ENCODE measurements at regions not wholly inside any gene's neighbourhood (a gene's known extent, or its start where the extent isn't known, plus 50 kb on each side); places are given as distances from the start of the nearest gene placed in this dataset.

DNA sequence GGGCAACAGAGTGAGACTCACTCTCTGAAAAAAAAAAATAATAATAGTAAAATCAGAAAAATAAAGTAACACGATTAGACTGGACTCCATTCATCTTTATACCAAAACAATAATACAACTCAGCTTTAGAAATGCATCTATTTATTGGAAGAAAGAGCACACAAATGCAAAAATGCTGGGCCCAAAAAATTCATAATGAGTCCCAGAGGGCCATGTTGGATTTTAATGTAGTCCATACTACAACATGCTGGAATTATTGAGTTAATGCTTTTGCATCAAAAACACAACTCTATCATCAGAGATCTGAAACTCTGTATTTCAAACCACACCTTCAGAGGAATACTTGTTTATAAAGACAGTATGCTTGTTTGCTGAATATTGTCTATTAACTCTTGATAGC, 1614.7 kb downstream of the STIM2 start:
- FAIRE-seq = no peak
- DNase-seq = no peak
- Histone ChIP-seq H3K4me1 (no peaks in the 10 kb centered on the region), H3K4me3 (no peak overlapping the region), H3K27ac (no peak overlapping the region), H3K9me3 (no peaks in the 10 kb centered on the region), H3K27me3 (no peaks in the 10 kb centered on the region), H3K36me3 (no peaks in the 10 kb centered on the region)
- intact Hi-C loops (cut with DNase I) = no loop called here
- 59% methylated on average over 1 of the region's 1 CpG for WGBS, 2 donors
- TF ChIP-seq, protein P1, sequence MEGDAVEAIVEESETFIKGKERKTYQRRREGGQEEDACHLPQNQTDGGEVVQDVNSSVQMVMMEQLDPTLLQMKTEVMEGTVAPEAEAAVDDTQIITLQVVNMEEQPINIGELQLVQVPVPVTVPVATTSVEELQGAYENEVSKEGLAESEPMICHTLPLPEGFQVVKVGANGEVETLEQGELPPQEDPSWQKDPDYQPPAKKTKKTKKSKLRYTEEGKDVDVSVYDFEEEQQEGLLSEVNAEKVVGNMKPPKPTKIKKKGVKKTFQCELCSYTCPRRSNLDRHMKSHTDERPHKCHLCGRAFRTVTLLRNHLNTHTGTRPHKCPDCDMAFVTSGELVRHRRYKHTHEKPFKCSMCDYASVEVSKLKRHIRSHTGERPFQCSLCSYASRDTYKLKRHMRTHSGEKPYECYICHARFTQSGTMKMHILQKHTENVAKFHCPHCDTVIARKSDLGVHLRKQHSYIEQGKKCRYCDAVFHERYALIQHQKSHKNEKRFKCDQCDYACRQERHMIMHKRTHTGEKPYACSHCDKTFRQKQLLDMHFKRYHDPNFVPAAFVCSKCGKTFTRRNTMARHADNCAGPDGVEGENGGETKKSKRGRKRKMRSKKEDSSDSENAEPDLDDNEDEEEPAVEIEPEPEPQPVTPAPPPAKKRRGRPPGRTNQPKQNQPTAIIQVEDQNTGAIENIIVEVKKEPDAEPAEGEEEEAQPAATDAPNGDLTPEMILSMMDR (IDR thresholded peaks at IDR 0.05) = no peak
- ATAC-seq = no peak

DNA sequence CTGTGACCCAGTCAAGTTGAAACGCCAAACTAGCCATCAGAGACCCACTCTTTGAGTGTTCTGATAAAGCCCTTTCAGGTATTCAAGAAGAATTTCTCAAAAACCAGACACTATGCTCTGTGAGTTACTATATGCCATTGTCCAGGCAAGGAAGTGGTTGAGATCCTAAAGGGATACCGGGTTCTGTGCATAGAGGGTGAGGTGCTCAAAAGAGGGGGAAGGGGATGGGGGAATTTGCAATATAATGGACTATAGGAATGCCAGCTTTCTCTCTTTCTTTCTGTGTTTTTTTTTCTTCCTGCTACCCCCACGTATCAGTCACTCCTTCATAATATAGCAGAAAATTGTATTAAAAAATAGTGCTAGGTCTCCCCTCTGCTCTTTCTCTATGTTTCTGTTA, 1619.0 kb downstream of the STIM2 start:
- Histone ChIP-seq H3K9me3 (no peaks in the 10 kb centered on the region), H3K4me1 (no peaks in the 10 kb centered on the region), H3K36me3 (no peaks in the 10 kb centered on the region), H3K4me3 (no peak overlapping the region), H3K27ac (no peak overlapping the region), H3K27me3 (no peaks in the 10 kb centered on the region)
- intact Hi-C loops (cut with DNase I) = no loop called here
- FAIRE-seq = no peak
- TF ChIP-seq, protein P1 (IDR thresholded peaks at IDR 0.05) = no peak
- 60 to 75% methylated on average over 3 of the region's 3 CpGs for WGBS, 2 donors
- ATAC-seq = no peak
- no peak for DNase-seq

DNA sequence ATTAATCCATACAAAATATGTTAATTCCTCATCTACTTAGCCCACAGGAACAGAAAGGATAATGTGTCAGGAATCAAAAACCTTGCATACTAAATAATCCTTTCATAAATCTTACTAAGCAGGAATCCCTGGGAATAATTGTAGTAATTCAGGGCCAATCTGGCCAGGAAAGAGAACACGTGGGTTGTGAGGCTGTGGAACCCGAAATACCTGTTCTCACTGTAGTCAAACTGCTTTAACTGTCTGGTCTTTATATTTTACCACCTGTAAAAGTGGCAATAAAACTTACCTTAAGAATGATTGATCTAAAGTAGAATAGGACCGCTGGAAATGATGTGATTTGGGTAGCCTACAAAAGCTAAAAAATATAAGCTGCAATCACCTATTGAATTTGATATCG, 1620.9 kb downstream of the STIM2 start:
- DNase-seq (peak in 1 of 6 donors; percentile 10), FAIRE-seq (no peak), ATAC-seq (peak in 2 of 4 donors; percentile 48 to 51)
- no peak overlapping the region for H3K27ac ChIP-seq
- no peaks in the 10 kb centered on the region for H3K36me3 ChIP-seq
- H3K27me3 ChIP-seq = no peaks in the 10 kb centered on the region
- H3K9me3 ChIP-seq = no peaks in the 10 kb centered on the region
- no peaks in the 10 kb centered on the region for H3K4me1 ChIP-seq
- TF ChIP-seq, protein P1 (IDR thresholded peaks at IDR 0.05) = no peak
- WGBS, 2 donors = 34 to 37% methylated on average over 4 of the region's 4 CpGs
- H3K4me3 ChIP-seq = no peak overlapping the region
- intact Hi-C loops (cut with DNase I) = no loop called here

DNA sequence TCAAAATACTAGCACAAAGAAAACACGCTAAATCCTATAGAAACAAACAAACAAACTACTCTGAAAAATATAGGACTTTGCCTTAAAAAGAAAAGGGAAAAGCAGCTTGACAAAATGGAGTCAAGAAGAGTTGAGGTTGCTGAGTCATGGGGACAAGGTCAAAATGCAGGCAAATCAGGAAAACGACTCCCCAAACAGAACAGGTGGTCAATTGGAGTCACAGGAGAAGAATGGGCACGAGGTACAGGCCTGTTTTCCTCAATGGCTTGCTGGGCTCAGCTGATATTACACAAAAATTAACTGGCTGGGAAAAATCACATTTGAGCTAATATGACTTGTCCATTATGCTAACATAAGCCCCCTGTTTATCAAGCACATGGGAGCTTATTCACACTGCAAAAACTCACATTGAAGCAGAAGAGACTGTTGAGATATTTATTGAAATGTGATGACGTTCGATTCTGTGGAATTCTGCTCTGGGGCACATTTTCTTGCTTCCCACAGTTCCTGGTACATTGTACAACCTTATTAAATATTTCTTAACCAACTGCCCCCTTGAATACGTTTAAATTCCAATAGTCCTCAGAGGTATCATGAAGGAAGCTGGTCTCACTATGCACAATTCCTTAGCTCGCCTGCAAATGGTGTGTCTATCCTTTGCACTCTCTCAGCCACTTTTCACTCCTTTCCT, 1622.1 kb downstream of the STIM2 start:
- Histone ChIP-seq H3K9me3 (no peaks in the 10 kb centered on the region), H3K4me1 (no peaks in the 10 kb centered on the region), H3K4me3 (no peak overlapping the region), H3K27me3 (no peaks in the 10 kb centered on the region), H3K27ac (no peak overlapping the region), H3K36me3 (no peaks in the 10 kb centered on the region)
- FAIRE-seq = no peak
- DNase-seq = no peak
- ATAC-seq = no peak
- TF ChIP-seq, protein P1 (IDR thresholded peaks at IDR 0.05) = no peak
- intact Hi-C loops (cut with DNase I) = no loop called here
- 50 to 56% methylated on average over 7 of the region's 7 CpGs for WGBS, 2 donors

DNA sequence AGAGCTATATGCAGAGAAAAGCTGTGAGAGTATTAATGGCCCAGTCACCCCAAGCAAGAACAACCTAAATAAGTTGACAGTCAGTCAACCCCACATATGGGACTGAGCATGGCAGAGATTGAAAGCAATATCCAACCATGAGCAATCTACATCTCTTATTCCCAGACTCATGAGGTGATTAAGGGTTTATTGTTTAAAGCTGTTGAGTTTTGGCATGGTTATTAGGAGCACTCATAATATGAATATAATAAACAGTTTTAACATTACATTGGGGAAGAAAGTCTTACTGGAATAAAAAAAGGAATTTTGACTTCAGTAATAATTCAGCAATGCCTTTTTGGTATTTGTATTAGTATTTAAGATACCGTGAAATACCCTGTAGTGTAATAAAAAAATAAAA, 1627.4 kb downstream of the STIM2 start:
- Histone ChIP-seq H3K36me3 (no peaks in the 10 kb centered on the region), H3K9me3 (no peaks in the 10 kb centered on the region), H3K27me3 (no peaks in the 10 kb centered on the region), H3K4me3 (no peak overlapping the region), H3K27ac (no peak overlapping the region), H3K4me1 (no peaks in the 10 kb centered on the region)
- WGBS, 2 donors = 79 to 94% methylated on average over 1 of the region's 1 CpG
- intact Hi-C loops (cut with DNase I) = no loop called here
- DNase-seq = no peak
- no peak for FAIRE-seq
- TF ChIP-seq, protein P1 (IDR thresholded peaks at IDR 0.05) = no peak
- ATAC-seq = no peak
